ENCODE measurements at regions not wholly inside any gene's neighbourhood (a gene's known extent, or its start where the extent isn't known, plus 50 kb on each side); places are given as distances from the start of the nearest gene placed in this dataset.
A peak's percentile ranks its signal among the peaks of the same experiment; 100 is the strongest.

- peak; percentile 84 for TF ChIP-seq FOXA3 (CRISPR knock-in tag; IDR thresholded peaks at IDR 0.05)
- TF ChIP-seq NFE2L2 (IDR thresholded peaks at IDR 0.05; ENCODE audit: low read length), result no peak
- no peak for TF ChIP-seq ZNF33A (CRISPR knock-in tag; IDR thresholded peaks at IDR 0.05; ENCODE audit: borderline replicate concordance)
- TF ChIP-seq MTF2 (CRISPR knock-in tag; IDR thresholded peaks at IDR 0.05; ENCODE audit: borderline replicate concordance), result no peak
- TF ChIP-seq DMAP1 (CRISPR knock-in tag; IDR thresholded peaks at IDR 0.05), result peak; percentile 40; the same call in 1 of the 2 replicates
- peak; percentile 70; the same call in 1 of the 2 replicates for TF ChIP-seq MIER3 (CRISPR knock-in tag; IDR thresholded peaks at IDR 0.05; ENCODE audit: borderline replicate concordance)
- peak; percentile 69 for TF ChIP-seq ERF (CRISPR knock-in tag; IDR thresholded peaks at IDR 0.05)
- peak; percentile 55; the same call in 1 of the 2 replicates for TF ChIP-seq HNF4G (IDR thresholded peaks at IDR 0.05; ENCODE audit: borderline replicate concordance, low read depth, low read length)
- no peak for TF ChIP-seq HNF4G (CRISPR knock-in tag; IDR thresholded peaks at IDR 0.05; ENCODE audit: borderline replicate concordance, low read depth)
- no peak for TF ChIP-seq IRX3 (CRISPR knock-in tag; IDR thresholded peaks at IDR 0.05; ENCODE audit: borderline replicate concordance, low read depth)
- no peak for TF ChIP-seq SPEN (CRISPR knock-in tag; IDR thresholded peaks at IDR 0.05; ENCODE audit: low read depth)
- TF ChIP-seq ZNF343 (CRISPR knock-in tag; IDR thresholded peaks at IDR 0.05), result no peak
- no peak for TF ChIP-seq SNAPC4 (CRISPR knock-in tag; IDR thresholded peaks at IDR 0.05)
- peak; percentile 23; the same call in 1 of the 2 replicates for TF ChIP-seq TBX2 (CRISPR knock-in tag; IDR thresholded peaks at IDR 0.05; ENCODE audit: borderline replicate concordance)
- peak; percentile 59; the same call in 1 of the 2 replicates for TF ChIP-seq MLX (CRISPR knock-in tag; IDR thresholded peaks at IDR 0.05)
- no peak for TF ChIP-seq ZNF879 (CRISPR knock-in tag; IDR thresholded peaks at IDR 0.05)
- peak; percentile 29 for TF ChIP-seq ZEB1 (IDR thresholded peaks at IDR 0.05; ENCODE audit: insufficient replicate concordance, low read depth)
- TF ChIP-seq ZBTB49 (CRISPR knock-in tag; IDR thresholded peaks at IDR 0.05; ENCODE audit: borderline replicate concordance), result no peak
- TF ChIP-seq KLF6 (CRISPR knock-in tag; IDR thresholded peaks at IDR 0.05), result 0 out of 2 replicates have a peak, but pooled peaks have one; percentile 32
- no peak for TF ChIP-seq TRAFD1 (CRISPR knock-in tag; IDR thresholded peaks at IDR 0.05; ENCODE audit: borderline replicate concordance)
Observed at GRCh38 chr5:60417500-60418181, 282.3 kb downstream of the DEPDC1B start (continued).
